Activated T-cell treated with anti-CD3 and anti-CD28 coated beads, Interleukin-2, amount 50 U/mL, for 72 hours (primary cell): ENCODE measurements at regions not wholly inside any gene's neighbourhood (a gene's known extent, or its start where the extent isn't known, plus 50 kb on each side); places are given as distances from the start of the nearest gene placed in this dataset.

ENCODE experiments used
- ATAC-seq, 2 donors: fragments of 150-1000 bp; cut with Tn5 transposase; replicated peaks in 1 of 2; 2 replicates each; pipeline ENCODE4 v1.10.0; 2021; ENCODE audit warnings: moderate library complexity in 2 of 2, mild to moderate bottlenecking in 1 of 2
- DNase-seq, 2 donors: peaks; one replicate each; pipeline ENCODE4 v3.0.0; 2021 to 2022; ENCODE audit warnings: mixed read lengths in 1 of 2
- H3K27ac Mint-ChIP-seq: one replicate; pipeline ENCODE4 v1.8.0; 2022; ENCODE audit warnings: mild to moderate bottlenecking, moderate library complexity, mixed read lengths
- H3K27me3 Mint-ChIP-seq: one replicate; pipeline ENCODE4 v1.8.0; 2022; ENCODE audit warnings: low read depth, mixed read lengths
- H3K36me3 Mint-ChIP-seq, 2 donors: one replicate each; pipeline ENCODE4 v1.8.0; 2022; ENCODE audit warnings: mixed read lengths in 2 of 2, mild to moderate bottlenecking in 1 of 2; ENCODE audit not compliant: insufficient read depth in 2 of 2
- H3K4me1 Mint-ChIP-seq: one replicate; pipeline ENCODE4 v1.8.0; 2022; ENCODE audit warnings: low read depth, mixed read lengths
- H3K4me3 Mint-ChIP-seq, 2 donors: one replicate each; pipeline ENCODE4 v1.8.0; 2022; ENCODE audit warnings: mild to moderate bottlenecking in 2 of 2, mixed read lengths in 2 of 2, moderate library complexity in 2 of 2
- H3K9me3 Mint-ChIP-seq, 2 donors: one replicate each; pipeline ENCODE4 v1.8.0; 2022; ENCODE audit warnings: mixed read lengths in 2 of 2

GRCh38 chr3:64909757-64910467, 222.1 kb upstream of the ADAMTS9 start:
- Mint-ChIP-seq H3K9me3 (peaks cover 7 to 9% of the 10 kb centered on the region in 2 donors), H3K4me3 (no peak overlapping the region), H3K27me3 (no peaks in the 10 kb centered on the region), H3K36me3 (peaks cover 0 to 2% of the 10 kb centered on the region in 2 donors), H3K27ac (no peak overlapping the region), H3K4me1 (no peaks in the 10 kb centered on the region)
- ATAC-seq (no peak), DNase-seq (no peak)

GRCh38 chr3:64909011-64909410, 221.2 kb upstream of the ADAMTS9 start:
- H3K9me3 Mint-ChIP-seq, result peaks cover 7 to 10% of the 10 kb centered on the region in 2 donors
- no peaks in the 10 kb centered on the region for H3K4me1 Mint-ChIP-seq
- peaks cover 0 to 2% of the 10 kb centered on the region in 2 donors for H3K36me3 Mint-ChIP-seq
- no peak overlapping the region for H3K27ac Mint-ChIP-seq
- no peak overlapping the region for H3K4me3 Mint-ChIP-seq
- DNase-seq, result no peak
- H3K27me3 Mint-ChIP-seq, result no peaks in the 10 kb centered on the region
- ATAC-seq, result no peak

- no peaks in the 10 kb centered on the region for H3K27me3 Mint-ChIP-seq
- no peak overlapping the region for H3K27ac Mint-ChIP-seq
- peaks cover 0 to 2% of the 10 kb centered on the region in 2 donors for H3K36me3 Mint-ChIP-seq
- DNase-seq, result no peak
- peaks cover 7 to 10% of the 10 kb centered on the region in 2 donors for H3K9me3 Mint-ChIP-seq
- no peaks in the 10 kb centered on the region for H3K4me1 Mint-ChIP-seq
- H3K4me3 Mint-ChIP-seq, result no peak overlapping the region
- ATAC-seq, result no peak
Measured at GRCh38 chr3:64908251-64908685, 220.5 kb upstream of the ADAMTS9 start.

- Mint-ChIP-seq H3K27ac (no peak overlapping the region), H3K9me3 (peaks cover 3 to 7% of the 10 kb centered on the region in 2 donors)
- no peak for ATAC-seq
Measured at GRCh38 chr3:64905906-64906410, 218.2 kb upstream of the ADAMTS9 start.

DNA sequence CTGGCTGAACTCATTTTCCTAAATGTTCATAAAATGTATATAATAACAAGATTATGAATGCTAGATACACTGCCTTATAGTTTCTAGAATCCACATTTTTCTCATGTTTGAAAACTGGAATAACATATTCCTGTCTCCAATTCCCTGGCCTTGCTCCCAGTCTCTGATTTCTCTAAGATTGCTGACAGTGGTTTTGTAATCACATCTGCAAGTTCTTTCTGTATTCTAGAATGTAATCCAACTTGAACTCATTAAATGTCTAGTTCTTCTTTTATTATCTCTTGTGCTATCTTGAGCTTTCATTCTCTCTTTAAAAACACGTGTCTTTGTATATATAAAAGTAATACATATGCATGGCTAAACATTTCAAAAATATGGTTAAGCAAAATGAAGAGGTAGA, 215.2 kb upstream of the ADAMTS9 start:
- Mint-ChIP-seq H3K36me3 (no peaks in the 10 kb centered on the region), H3K9me3 (peaks cover 2 to 5% of the 10 kb centered on the region in 2 donors), H3K4me1 (no peaks in the 10 kb centered on the region), H3K27ac (no peak overlapping the region), H3K4me3 (no peak overlapping the region), H3K27me3 (no peaks in the 10 kb centered on the region)
- DNase-seq (no peak), ATAC-seq (no peak)

More at GRCh38 chr3:64905906-64906410, 218.2 kb upstream of the ADAMTS9 start:
- peaks cover 0 to 2% of the 10 kb centered on the region in 2 donors for H3K36me3 Mint-ChIP-seq
- DNase-seq, result no peak
- H3K4me3 Mint-ChIP-seq, result no peak overlapping the region
- H3K4me1 Mint-ChIP-seq, result no peaks in the 10 kb centered on the region
- no peaks in the 10 kb centered on the region for H3K27me3 Mint-ChIP-seq

- H3K27me3 Mint-ChIP-seq, result no peaks in the 10 kb centered on the region
Measured at GRCh38 chr3:64901986-64902516, 214.3 kb upstream of the ADAMTS9 start.

GRCh38 chr3:64901522-64901885, 213.7 kb upstream of the ADAMTS9 start:
- H3K36me3 Mint-ChIP-seq, result no peaks in the 10 kb centered on the region
- no peak overlapping the region for H3K4me3 Mint-ChIP-seq
- H3K27me3 Mint-ChIP-seq, result no peaks in the 10 kb centered on the region
- ATAC-seq (no peak), DNase-seq (no peak)
- H3K27ac Mint-ChIP-seq, result no peak overlapping the region
- peaks cover 2 to 4% of the 10 kb centered on the region in 2 donors for H3K9me3 Mint-ChIP-seq
- no peaks in the 10 kb centered on the region for H3K4me1 Mint-ChIP-seq

More at GRCh38 chr3:64901986-64902516, 214.3 kb upstream of the ADAMTS9 start:
- Mint-ChIP-seq H3K36me3 (no peaks in the 10 kb centered on the region), H3K4me1 (no peaks in the 10 kb centered on the region), H3K4me3 (no peak overlapping the region), H3K27ac (no peak overlapping the region), H3K9me3 (peaks cover 2 to 4% of the 10 kb centered on the region in 2 donors)
- DNase-seq (no peak), ATAC-seq (no peak)

DNA sequence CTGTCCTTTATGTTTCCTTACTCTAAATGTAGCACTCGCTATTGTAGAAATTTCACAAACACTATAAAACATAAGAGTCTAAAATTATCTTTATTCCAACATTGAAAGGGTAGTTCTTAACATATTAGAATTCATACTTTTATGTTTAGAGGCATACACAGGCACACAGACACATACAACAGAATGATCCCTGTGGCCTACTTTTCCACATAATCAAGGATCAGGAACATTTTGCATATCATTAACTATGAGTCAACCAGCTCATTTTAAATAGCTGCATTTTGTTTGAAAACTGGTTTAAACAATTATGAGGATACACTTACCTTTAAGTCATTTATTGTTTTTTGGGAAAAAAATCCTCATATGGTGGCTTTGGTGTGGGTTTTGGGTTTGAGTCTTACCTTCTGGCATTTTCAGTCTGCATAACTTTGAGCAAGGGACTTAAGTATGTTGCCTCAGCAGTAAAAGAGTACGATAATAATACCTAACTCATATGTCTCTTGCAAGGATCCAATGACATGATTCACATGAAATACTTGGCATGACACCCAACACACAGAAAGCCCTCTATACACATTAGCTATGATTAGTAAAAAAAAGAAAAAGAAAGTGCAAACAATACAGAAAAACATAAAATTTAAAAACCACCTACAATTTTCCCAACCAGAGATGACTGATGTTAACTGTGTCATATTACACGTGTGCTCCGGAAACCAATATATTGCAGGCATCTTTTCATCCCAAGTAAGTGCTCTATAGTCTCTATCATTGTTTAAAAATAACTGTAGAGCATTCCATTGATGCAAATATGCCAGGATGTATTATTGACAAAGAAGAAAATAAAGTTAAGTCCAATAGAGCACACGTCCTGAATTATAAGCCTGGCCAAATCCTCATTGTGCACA, 213.1 kb upstream of the ADAMTS9 start:
- H3K36me3 Mint-ChIP-seq, result no peaks in the 10 kb centered on the region
- H3K4me1 Mint-ChIP-seq, result no peaks in the 10 kb centered on the region
- peaks cover 2 to 5% of the 10 kb centered on the region in 2 donors for H3K9me3 Mint-ChIP-seq
- DNase-seq (no peak), ATAC-seq (no peak)
- no peaks in the 10 kb centered on the region for H3K27me3 Mint-ChIP-seq
- no peak overlapping the region for H3K4me3 Mint-ChIP-seq
- H3K27ac Mint-ChIP-seq, result no peak overlapping the region

DNA sequence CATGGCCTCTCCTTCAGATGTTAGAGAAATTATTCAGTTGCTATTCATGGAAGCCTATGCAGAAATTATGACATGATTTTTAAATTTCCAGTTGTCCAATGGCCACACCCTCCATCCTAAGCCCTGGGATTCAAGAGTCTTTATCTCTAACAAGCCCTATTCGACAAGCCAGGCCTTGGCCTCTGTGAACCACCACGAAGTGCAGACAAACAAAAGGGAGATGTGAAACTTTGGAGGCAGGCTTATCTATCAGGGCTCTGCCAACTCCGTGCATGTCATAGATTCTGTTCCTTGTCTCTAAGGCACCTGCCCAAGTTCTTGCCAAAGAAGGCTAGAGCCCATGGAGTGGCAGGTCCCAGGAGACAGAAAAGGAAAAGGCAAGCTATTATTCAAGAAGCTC, 212.4 kb upstream of the ADAMTS9 start:
- no peaks in the 10 kb centered on the region for H3K4me1 Mint-ChIP-seq

GRCh38 chr3:64898941-64899340, 211.1 kb upstream of the ADAMTS9 start:
- ATAC-seq (no peak), DNase-seq (no peak)
- no peaks in the 10 kb centered on the region for H3K36me3 Mint-ChIP-seq
- no peak overlapping the region for H3K4me3 Mint-ChIP-seq
- H3K27me3 Mint-ChIP-seq, result no peaks in the 10 kb centered on the region
- peaks cover 2 to 8% of the 10 kb centered on the region in 2 donors for H3K9me3 Mint-ChIP-seq
- H3K4me1 Mint-ChIP-seq, result no peaks in the 10 kb centered on the region
- H3K27ac Mint-ChIP-seq, result no peak overlapping the region

More for the DNA sequence above, 212.4 kb upstream of the ADAMTS9 start:
- Mint-ChIP-seq H3K4me3 (no peak overlapping the region), H3K36me3 (no peaks in the 10 kb centered on the region), H3K27ac (no peak overlapping the region), H3K9me3 (peaks cover 2 to 5% of the 10 kb centered on the region in 2 donors), H3K27me3 (no peaks in the 10 kb centered on the region)
- DNase-seq (no peak), ATAC-seq (no peak)

DNA sequence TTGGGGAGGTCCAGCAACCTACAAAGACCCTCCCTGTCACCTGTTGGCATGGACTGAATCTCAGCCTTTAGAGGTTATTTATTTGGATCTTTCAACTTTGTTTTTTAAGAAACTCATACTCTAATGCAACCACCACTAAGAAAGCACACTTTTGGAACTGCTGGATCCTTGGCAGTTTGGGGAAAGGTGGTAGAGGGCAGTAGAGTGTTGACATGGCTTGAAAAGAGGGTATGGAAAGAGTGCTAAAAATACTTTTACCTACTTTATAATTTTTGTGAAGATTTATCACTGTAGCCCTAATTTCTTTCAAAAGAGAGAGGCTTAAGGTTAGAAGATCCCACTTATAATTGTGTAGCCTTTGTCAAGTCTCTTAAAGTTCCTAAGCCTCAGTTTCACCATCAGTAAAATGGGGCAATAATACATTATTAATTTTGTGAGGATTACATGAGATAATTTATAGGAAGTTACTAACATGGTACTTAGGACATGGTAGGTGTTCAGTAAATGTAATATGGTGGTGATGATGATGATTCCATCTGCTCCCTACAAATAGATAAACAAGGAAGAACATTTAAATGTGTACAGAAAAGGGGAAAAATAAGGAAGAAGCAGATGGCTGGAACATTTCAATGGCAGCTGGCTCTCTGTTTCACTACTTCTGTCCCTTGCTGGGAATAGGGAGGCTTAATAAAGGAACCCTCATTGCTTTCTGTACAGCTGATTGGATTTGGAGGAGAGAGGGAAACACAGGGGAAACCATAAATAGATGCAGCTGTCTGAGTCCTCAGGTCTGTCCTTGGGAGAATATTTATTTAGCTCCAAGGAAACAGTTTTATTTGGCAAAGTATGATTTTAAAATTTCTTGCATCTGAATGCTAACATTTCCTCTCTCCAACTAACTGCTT, 208.4 kb upstream of the ADAMTS9 start:
- H3K36me3 Mint-ChIP-seq, result peaks cover 0 to 1% of the 10 kb centered on the region in 2 donors
- H3K4me1 Mint-ChIP-seq, result no peaks in the 10 kb centered on the region
- DNase-seq, result no peak
- peaks cover 8 to 11% of the 10 kb centered on the region in 2 donors for H3K9me3 Mint-ChIP-seq
- no peak overlapping the region for H3K4me3 Mint-ChIP-seq
- H3K27me3 Mint-ChIP-seq, result no peaks in the 10 kb centered on the region
- no peak overlapping the region for H3K27ac Mint-ChIP-seq
- no peak for ATAC-seq
